SK-N-SH (cell line): ENCODE measurements at regions not wholly inside any gene's neighbourhood (a gene's known extent, or its start where the extent isn't known, plus 50 kb on each side); places are given as distances from the start of the nearest gene placed in this dataset.

Source experiments
- CTCF ChIA-PET: fragments of 300-600, 350-600 bp; formaldehyde crosslinking; extraction: SDS; loops from one replicate; lab custom pipeline; 2021; lab: Yijun Ruan, JAX
- POLR2A ChIA-PET: fragments of 350-600 bp; sonication (Branson Sonifier 250); formaldehyde crosslinking; extraction: SDS; loops from one replicate; lab custom pipeline; 2020; ENCODE audit warnings: antibody characterized with exemption, inconsistent platforms; lab: Yijun Ruan, JAX
- DNase-seq: peaks from one replicate; pipeline ENCODE4 v3.0.0; 2012
- H2AFZ ChIP-seq: fragments of 200-600 bp; sonication (generic); 2 replicates; pipeline ENCODE4 v1.8.1; 2016; ENCODE audit warnings: antibody characterized with exemption, mild to moderate bottlenecking, low read depth
- H3F3A ChIP-seq: fragments of 200-600 bp; sonication (generic); replicated peaks from 2 replicates; pipeline ENCODE3; 2016; ENCODE audit warnings: antibody characterized with exemption, mild to moderate bottlenecking; ENCODE audit not compliant: insufficient read depth
- H3K27ac ChIP-seq, 2 experiments: fragments of 200-500 bp in 1 of 2; fragments of 200-600 bp in 1 of 2; sonication (Bioruptor generic) in 1 of 2; sonication (generic), shearing (Covaris generic) in 1 of 2; 2 replicates each; pipeline versions ENCODE4 v1.5.1 to v1.6.1; 2014 to 2016; ENCODE audit warnings: low read depth in 2 of 2, inconsistent platforms in 1 of 2, low read length in 1 of 2, mild to moderate bottlenecking in 1 of 2, mixed read lengths in 1 of 2
- H3K27me3 ChIP-seq: fragments of 200-600 bp; sonication (generic), shearing (Covaris generic); 2 replicates; pipeline ENCODE4 v1.6.1; 2016; ENCODE audit warnings: mixed run types; ENCODE audit not compliant: insufficient read depth
- H3K36me3 ChIP-seq, 2 experiments: fragments of 200-500 bp in 1 of 2; fragments of 200-600 bp in 1 of 2; sonication (Bioruptor generic) in 1 of 2; sonication (generic) in 1 of 2; replicated peaks in 1 of 2; 2 replicates each; pipeline versions ENCODE3 to v1.5.1; 2014 to 2016; ENCODE audit warnings: low read length in 1 of 2, mild to moderate bottlenecking in 1 of 2; ENCODE audit not compliant: insufficient read depth in 2 of 2, control insufficient read depth in 1 of 2
- H3K4me1 ChIP-seq, 2 experiments: fragments of 200-500 bp in 1 of 2; fragments of 200-600 bp in 1 of 2; sonication (Bioruptor generic) in 1 of 2; sonication (generic), shearing (Covaris generic) in 1 of 2; 2 replicates each; pipeline versions ENCODE4 v1.5.1 to v1.6.1; 2014 to 2016; ENCODE audit warnings: low read depth in 1 of 2, low read length in 1 of 2, mixed run types in 1 of 2; ENCODE audit not compliant: insufficient read depth in 2 of 2, control insufficient read depth in 1 of 2
- H3K4me2 ChIP-seq: fragments of 200-600 bp; sonication (generic), shearing (Covaris generic); 2 replicates; pipeline ENCODE4 v1.6.1; 2017; ENCODE audit warnings: mixed run types
- H3K4me3 ChIP-seq, 2 experiments: fragments of 200-500 bp in 1 of 2; fragments of 200-600 bp in 1 of 2; sonication (Bioruptor generic) in 1 of 2; sonication (generic), shearing (Covaris generic) in 1 of 2; 2 replicates each; pipeline versions ENCODE4 v1.5.1 to v1.8.1; 2014 to 2016; ENCODE audit warnings: low read depth in 2 of 2, inconsistent platforms in 1 of 2, low read length in 1 of 2, mild to moderate bottlenecking in 1 of 2, mixed read lengths in 1 of 2, moderate library complexity in 1 of 2
- H3K79me2 ChIP-seq: fragments of 200-600 bp; sonication (generic); 2 replicates; pipeline ENCODE4 v1.8.1; 2017; ENCODE audit warnings: mild to moderate bottlenecking; ENCODE audit not compliant: insufficient read depth
- H3K9ac ChIP-seq: fragments of 200-600 bp; sonication (generic); 2 replicates; pipeline ENCODE4 v1.6.1; 2017; ENCODE audit warnings: mixed run types
- H3K9me2 ChIP-seq: fragments of 200-600 bp; sonication (generic); 2 replicates; pipeline ENCODE4 v1.6.1; 2017; ENCODE audit warnings: mixed run types
- H3K9me3 ChIP-seq: fragments of 200-600 bp; sonication (generic); 2 replicates; pipeline ENCODE4 v1.6.1; 2017; ENCODE audit warnings: mixed run types, mild to moderate bottlenecking, moderate library complexity
- H4K20me1 ChIP-seq: fragments of 200-600 bp; sonication (generic); 2 replicates; pipeline ENCODE4 v1.6.1; 2017; ENCODE audit warnings: mild to moderate bottlenecking, mixed run types; ENCODE audit not compliant: insufficient read depth
- CHD2 ChIP-seq: fragments of 150-350 bp; IDR thresholded peaks from 2 replicates; pipeline ENCODE4 v1.6.1; 2018; ENCODE audit warnings: low read length; ENCODE audit not compliant: partially characterized antibody
- EP300 ChIP-seq, 2 experiments: IDR thresholded peaks; 2 replicates each; pipeline versions ENCODE4 v1.4.0 to v1.6.1; 2012; ENCODE audit warnings: borderline replicate concordance in 1 of 2, low read depth in 1 of 2, low read length in 1 of 2
- EZH2phosphoT487 ChIP-seq: fragments of 200-600 bp; sonication (generic); IDR thresholded peaks from 2 replicates; pipeline ENCODE4 v1.6.1; 2017; ENCODE audit warnings: low read depth, mixed run types, mild to moderate bottlenecking, antibody characterized with exemption, moderate library complexity, borderline replicate concordance
- FOXM1 ChIP-seq: IDR thresholded peaks from 2 replicates; pipeline ENCODE4 v1.4.0; 2012; ENCODE audit warnings: low read depth, mild to moderate bottlenecking
- NFIC ChIP-seq: IDR thresholded peaks from 2 replicates; pipeline ENCODE4 v1.4.0; 2012; ENCODE audit warnings: borderline replicate concordance
- RAD21 ChIP-seq: IDR thresholded peaks from 2 replicates; pipeline ENCODE4 v1.6.1; 2012; ENCODE audit warnings: mild to moderate bottlenecking, low read length
- RCOR1 ChIP-seq: fragments of 150-350 bp; IDR thresholded peaks from 2 replicates; pipeline ENCODE4 v1.6.1; 2017; ENCODE audit warnings: antibody characterized with exemption, low read length
- RFX5 ChIP-seq: IDR thresholded peaks from 2 replicates; pipeline ENCODE4 v1.6.1; 2012; ENCODE audit warnings: mild to moderate bottlenecking, improper control_type of control experiment, low read length
- TEAD4 ChIP-seq: IDR thresholded peaks from 2 replicates; pipeline ENCODE4 v1.4.0; 2012; ENCODE audit warnings: mild to moderate bottlenecking, borderline replicate concordance; ENCODE audit not compliant: insufficient read depth
- TF ChIP-seq, protein P1 (sequence below): fragments of 150-350 bp; IDR thresholded peaks from 2 replicates; pipeline ENCODE4 v1.6.1; 2017; ENCODE audit warnings: antibody characterized with exemption, low read length, low read depth, borderline replicate concordance
- TF ChIP-seq, protein P2 (sequence below): IDR thresholded peaks from 2 replicates; pipeline ENCODE4 v1.4.0; 2012; ENCODE audit warnings: low read depth, borderline replicate concordance
- TF ChIP-seq, protein P3 (sequence below): fragments of 150-350 bp; IDR thresholded peaks from 2 replicates; pipeline ENCODE4 v1.6.1; 2016; ENCODE audit warnings: mild to moderate bottlenecking, low read depth, low read length
- TF ChIP-seq, protein P4 (sequence below): IDR thresholded peaks from 2 replicates; pipeline ENCODE4 v1.4.0; 2012; ENCODE audit warnings: low read depth, borderline replicate concordance
- TF ChIP-seq, protein P5 (sequence below): IDR thresholded peaks from 2 replicates; pipeline ENCODE4 v1.4.0; 2012; ENCODE audit warnings: low read depth

DNA sequence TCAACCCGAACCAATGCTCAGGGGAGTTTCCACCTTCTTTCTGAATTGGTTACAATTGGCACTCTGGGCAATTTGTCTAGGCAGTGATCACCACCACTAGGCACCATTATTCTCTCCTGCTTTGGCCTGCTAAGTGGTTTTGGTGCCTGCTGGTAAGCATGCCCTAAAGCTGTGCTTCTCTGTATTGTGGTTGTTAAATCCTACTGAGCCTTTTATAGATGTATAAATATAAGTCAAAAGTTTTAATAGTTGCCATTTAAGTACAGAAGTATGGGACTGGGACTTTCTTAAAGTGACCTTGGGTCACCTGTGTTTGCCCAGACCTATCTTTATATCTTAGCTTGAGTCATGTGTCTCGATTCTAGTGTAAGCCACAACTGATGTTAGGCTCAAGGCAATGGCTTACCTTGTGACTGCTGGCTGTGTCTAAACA is 475.9 kb downstream of the SLC16A7 start (continued):
- TF ChIP-seq CHD2 = no peak
- TF ChIP-seq EZH2phosphoT487 = no peak
- TF ChIP-seq RCOR1 = no peak
- TF ChIP-seq, protein P1, sequence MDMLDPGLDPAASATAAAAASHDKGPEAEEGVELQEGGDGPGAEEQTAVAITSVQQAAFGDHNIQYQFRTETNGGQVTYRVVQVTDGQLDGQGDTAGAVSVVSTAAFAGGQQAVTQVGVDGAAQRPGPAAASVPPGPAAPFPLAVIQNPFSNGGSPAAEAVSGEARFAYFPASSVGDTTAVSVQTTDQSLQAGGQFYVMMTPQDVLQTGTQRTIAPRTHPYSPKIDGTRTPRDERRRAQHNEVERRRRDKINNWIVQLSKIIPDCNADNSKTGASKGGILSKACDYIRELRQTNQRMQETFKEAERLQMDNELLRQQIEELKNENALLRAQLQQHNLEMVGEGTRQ = no peak
- TF ChIP-seq, protein P2, sequence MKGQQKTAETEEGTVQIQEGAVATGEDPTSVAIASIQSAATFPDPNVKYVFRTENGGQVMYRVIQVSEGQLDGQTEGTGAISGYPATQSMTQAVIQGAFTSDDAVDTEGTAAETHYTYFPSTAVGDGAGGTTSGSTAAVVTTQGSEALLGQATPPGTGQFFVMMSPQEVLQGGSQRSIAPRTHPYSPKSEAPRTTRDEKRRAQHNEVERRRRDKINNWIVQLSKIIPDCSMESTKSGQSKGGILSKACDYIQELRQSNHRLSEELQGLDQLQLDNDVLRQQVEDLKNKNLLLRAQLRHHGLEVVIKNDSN = no peak

DNA sequence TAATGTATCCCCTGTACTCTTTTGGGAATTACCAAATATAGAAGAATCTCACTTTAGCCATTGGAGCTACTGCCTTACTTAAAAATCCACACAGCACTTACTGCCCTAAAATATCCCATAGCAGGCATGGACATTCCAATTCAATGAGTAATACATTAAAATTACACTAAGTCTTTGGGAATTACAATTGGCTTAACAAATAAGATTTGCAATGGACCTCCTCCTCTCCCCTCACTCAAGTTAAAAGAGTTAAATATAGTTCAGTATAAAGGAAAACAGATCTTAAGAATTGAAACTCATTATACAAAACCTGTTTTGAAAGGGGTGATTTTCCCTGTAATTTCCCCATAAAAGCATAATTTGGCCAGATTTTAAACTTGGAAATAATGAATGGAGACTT is 477.1 kb downstream of the SLC16A7 start:
- no peaks in the 10 kb centered on the region for H3F3A ChIP-seq
- H3K27ac ChIP-seq = no peak overlapping the region
- no peaks in the 10 kb centered on the region for H3K27me3 ChIP-seq
- no peak overlapping the region for H2AFZ ChIP-seq
- no peaks in the 10 kb centered on the region for H3K4me1 ChIP-seq
- no peaks in the 10 kb centered on the region for H3K9me3 ChIP-seq
- no peaks in the 10 kb centered on the region for H3K79me2 ChIP-seq
- H3K9ac ChIP-seq = no peak overlapping the region
- DNase-seq = no peak
- H3K4me3 ChIP-seq = no peak overlapping the region
- no peaks in the 10 kb centered on the region; the same call in 1 of the 2 replicates for H3K9me2 ChIP-seq
- POLR2A ChIA-PET = no interaction called here
- H4K20me1 ChIP-seq = no peaks in the 10 kb centered on the region
- no peak overlapping the region for H3K4me2 ChIP-seq
- TF ChIP-seq EP300 (IDR thresholded peaks at IDR 0.05; ENCODE audit: borderline replicate concordance in 1 of 2, low read depth in 1 of 2, low read length in 1 of 2) = no peak
- no peak for TF ChIP-seq NFIC
- no peak for TF ChIP-seq EZH2phosphoT487
- TF ChIP-seq RFX5 = no peak
- TF ChIP-seq TEAD4 = no peak
- TF ChIP-seq, protein P3, sequence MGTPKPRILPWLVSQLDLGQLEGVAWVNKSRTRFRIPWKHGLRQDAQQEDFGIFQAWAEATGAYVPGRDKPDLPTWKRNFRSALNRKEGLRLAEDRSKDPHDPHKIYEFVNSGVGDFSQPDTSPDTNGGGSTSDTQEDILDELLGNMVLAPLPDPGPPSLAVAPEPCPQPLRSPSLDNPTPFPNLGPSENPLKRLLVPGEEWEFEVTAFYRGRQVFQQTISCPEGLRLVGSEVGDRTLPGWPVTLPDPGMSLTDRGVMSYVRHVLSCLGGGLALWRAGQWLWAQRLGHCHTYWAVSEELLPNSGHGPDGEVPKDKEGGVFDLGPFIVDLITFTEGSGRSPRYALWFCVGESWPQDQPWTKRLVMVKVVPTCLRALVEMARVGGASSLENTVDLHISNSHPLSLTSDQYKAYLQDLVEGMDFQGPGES = no peak
- TF ChIP-seq, protein P4, sequence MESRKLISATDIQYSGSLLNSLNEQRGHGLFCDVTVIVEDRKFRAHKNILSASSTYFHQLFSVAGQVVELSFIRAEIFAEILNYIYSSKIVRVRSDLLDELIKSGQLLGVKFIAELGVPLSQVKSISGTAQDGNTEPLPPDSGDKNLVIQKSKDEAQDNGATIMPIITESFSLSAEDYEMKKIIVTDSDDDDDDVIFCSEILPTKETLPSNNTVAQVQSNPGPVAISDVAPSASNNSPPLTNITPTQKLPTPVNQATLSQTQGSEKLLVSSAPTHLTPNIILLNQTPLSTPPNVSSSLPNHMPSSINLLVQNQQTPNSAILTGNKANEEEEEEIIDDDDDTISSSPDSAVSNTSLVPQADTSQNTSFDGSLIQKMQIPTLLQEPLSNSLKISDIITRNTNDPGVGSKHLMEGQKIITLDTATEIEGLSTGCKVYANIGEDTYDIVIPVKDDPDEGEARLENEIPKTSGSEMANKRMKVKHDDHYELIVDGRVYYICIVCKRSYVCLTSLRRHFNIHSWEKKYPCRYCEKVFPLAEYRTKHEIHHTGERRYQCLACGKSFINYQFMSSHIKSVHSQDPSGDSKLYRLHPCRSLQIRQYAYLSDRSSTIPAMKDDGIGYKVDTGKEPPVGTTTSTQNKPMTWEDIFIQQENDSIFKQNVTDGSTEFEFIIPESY = no peak
- no peak for TF ChIP-seq FOXM1
- TF ChIP-seq, protein P2 = no peak
- TF ChIP-seq RCOR1 = no peak
- TF ChIP-seq, protein P5, sequence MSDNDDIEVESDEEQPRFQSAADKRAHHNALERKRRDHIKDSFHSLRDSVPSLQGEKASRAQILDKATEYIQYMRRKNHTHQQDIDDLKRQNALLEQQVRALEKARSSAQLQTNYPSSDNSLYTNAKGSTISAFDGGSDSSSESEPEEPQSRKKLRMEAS = no peak
- no peak for TF ChIP-seq CHD2
- no peak for TF ChIP-seq RAD21
- CTCF ChIA-PET = no interaction called here
- H3K36me3 ChIP-seq = no peaks in the 10 kb centered on the region
